PC-9 (cell line): ENCODE measurements at regions not wholly inside any gene's neighbourhood (a gene's known extent, or its start where the extent isn't known, plus 50 kb on each side); places are given as distances from the start of the nearest gene placed in this dataset.

Experiments
- BruUV-seq: library from RNA; stranded (reverse); fragments of 400-500 nt; replicated peaks from 2 replicates; lab custom pipeline; 2021; lab: Mats Ljungman, UMichigan
- CTCF ChIA-PET: fragments of 300-600 bp; sonication (Branson Sonifier 250); formaldehyde crosslinking; loops from one replicate; lab custom pipeline; 2022; ENCODE audit warnings: antibody characterized with exemption; lab: Charles Lee
- POLR2A ChIA-PET: fragments of 300-600 bp; sonication (Branson Sonifier 250); formaldehyde crosslinking; loops from one replicate; lab custom pipeline; 2022; ENCODE audit warnings: antibody characterized with exemption; ENCODE audit not compliant: unreplicated experiment; lab: Charles Lee
- DNase-seq, 2 experiments: peaks; one replicate each; pipeline versions ENCODE4 v3.0.0 to v3.0.0-alpha.2; 2015 to 2022; ENCODE audit warnings: mixed read lengths in 1 of 2
- H2AFZ ChIP-seq: fragments of 200-600 bp; sonication (generic); 2 replicates; pipeline ENCODE4 v1.8.1; 2017; ENCODE audit warnings: antibody characterized with exemption
- H3F3A ChIP-seq: fragments of 200-600 bp; sonication (generic); 2 replicates; pipeline ENCODE4 v1.8.1; 2017; ENCODE audit warnings: antibody characterized with exemption, mild to moderate bottlenecking, low read depth; ENCODE audit not compliant: insufficient read depth
- H3K27ac ChIP-seq: fragments of 200-600 bp; sonication (generic); 2 replicates; pipeline ENCODE4 v1.6.1; 2016; ENCODE audit warnings: mixed run types
- H3K27me3 ChIP-seq: fragments of 200-600 bp; sonication (generic); 2 replicates; pipeline ENCODE4 v1.6.1; 2016; ENCODE audit warnings: low read depth, mixed run types; ENCODE audit not compliant: insufficient read depth
- H3K36me3 ChIP-seq: fragments of 200-600 bp; sonication (generic); 2 replicates; pipeline ENCODE4 v1.6.1; 2016; ENCODE audit warnings: low read depth, mixed run types
- H3K4me1 ChIP-seq: fragments of 200-600 bp; sonication (generic); replicated peaks from 2 replicates; pipeline ENCODE4 v1.6.1; 2016; ENCODE audit warnings: mixed run types; ENCODE audit not compliant: insufficient read depth
- H3K4me2 ChIP-seq: fragments of 200-600 bp; sonication (generic); 2 replicates; pipeline ENCODE4 v1.6.1; 2017; ENCODE audit warnings: mixed run types
- H3K4me3 ChIP-seq: fragments of 200-600 bp; sonication (generic); 2 replicates; pipeline ENCODE4 v1.6.1; 2016; ENCODE audit warnings: mixed run types
- H3K79me2 ChIP-seq: fragments of 200-600 bp; sonication (generic); 2 replicates; pipeline ENCODE4 v1.6.1; 2017; ENCODE audit warnings: low read depth, mixed run types
- H3K9me2 ChIP-seq: fragments of 200-600 bp; sonication (generic); 2 replicates; pipeline ENCODE4 v1.8.1; 2017; ENCODE audit warnings: mild to moderate bottlenecking; ENCODE audit not compliant: insufficient read depth
- H3K9me3 ChIP-seq: fragments of 200-600 bp; sonication (generic); 2 replicates; pipeline ENCODE4 v1.8.1; 2016; ENCODE audit warnings: low read depth; ENCODE audit not compliant: insufficient read depth
- H4K20me1 ChIP-seq: fragments of 200-600 bp; sonication (generic); 2 replicates; pipeline ENCODE4 v1.8.1; 2017; ENCODE audit not compliant: insufficient read depth
- EZH2 ChIP-seq: fragments of 200-600 bp; sonication (generic); IDR thresholded peaks from 2 replicates; pipeline ENCODE4 v1.8.0; 2017; ENCODE audit warnings: antibody characterized with exemption, low read depth
- intact Hi-C: fragments of 100-400 bp; cut with micrococcal nuclease; formaldehyde crosslinking; loops from one replicate; pipeline ENCODE4 v1.10.0; 2022; ENCODE audit not compliant: unreplicated experiment
- TF ChIP-seq, protein P1 (sequence below): fragments of 200-600 bp; sonication (generic); conservative IDR thresholded peaks from 2 replicates; pipeline ENCODE4 v1.6.1; 2017; ENCODE audit warnings: mixed run types, antibody characterized with exemption, mild to moderate bottlenecking, moderate library complexity

DNA sequence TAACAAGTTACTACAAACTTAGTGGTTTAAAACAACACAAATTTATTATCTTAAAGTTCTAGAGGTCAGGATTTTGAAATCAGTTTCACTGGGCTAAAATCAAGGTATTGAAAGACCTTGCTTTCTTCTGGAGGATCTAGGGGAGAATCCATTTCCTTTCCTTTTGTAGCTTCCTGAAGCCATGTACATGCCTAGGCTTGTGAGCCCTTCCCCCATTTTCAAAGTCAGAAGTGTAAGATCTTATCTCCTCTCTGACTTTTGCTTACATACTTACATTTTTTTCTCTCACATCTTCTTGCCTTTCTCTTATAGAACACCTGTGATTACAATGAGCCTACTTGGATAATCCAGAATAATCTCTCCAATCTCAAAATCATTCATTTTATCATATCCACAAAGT lies 78.7 kb upstream of the MBOAT2 start:
- no peaks in the 10 kb centered on the region for H4K20me1 ChIP-seq
- H3K9me3 ChIP-seq = no peaks in the 10 kb centered on the region
- H3K4me2 ChIP-seq = no peak overlapping the region
- no peaks in the 10 kb centered on the region for H3K36me3 ChIP-seq
- H3K27ac ChIP-seq = no peak overlapping the region
- no peaks in the 10 kb centered on the region for H3K9me2 ChIP-seq
- DNase-seq = no peak
- H2AFZ ChIP-seq = no peak overlapping the region
- ChIA-PET POLR2A (no interaction called here), CTCF (no interaction called here)
- no peaks in the 10 kb centered on the region for H3K27me3 ChIP-seq
- no peaks in the 10 kb centered on the region; the same call in 1 of the 2 replicates for H3F3A ChIP-seq
- no peak for TF ChIP-seq EZH2
- TF ChIP-seq, protein P1, sequence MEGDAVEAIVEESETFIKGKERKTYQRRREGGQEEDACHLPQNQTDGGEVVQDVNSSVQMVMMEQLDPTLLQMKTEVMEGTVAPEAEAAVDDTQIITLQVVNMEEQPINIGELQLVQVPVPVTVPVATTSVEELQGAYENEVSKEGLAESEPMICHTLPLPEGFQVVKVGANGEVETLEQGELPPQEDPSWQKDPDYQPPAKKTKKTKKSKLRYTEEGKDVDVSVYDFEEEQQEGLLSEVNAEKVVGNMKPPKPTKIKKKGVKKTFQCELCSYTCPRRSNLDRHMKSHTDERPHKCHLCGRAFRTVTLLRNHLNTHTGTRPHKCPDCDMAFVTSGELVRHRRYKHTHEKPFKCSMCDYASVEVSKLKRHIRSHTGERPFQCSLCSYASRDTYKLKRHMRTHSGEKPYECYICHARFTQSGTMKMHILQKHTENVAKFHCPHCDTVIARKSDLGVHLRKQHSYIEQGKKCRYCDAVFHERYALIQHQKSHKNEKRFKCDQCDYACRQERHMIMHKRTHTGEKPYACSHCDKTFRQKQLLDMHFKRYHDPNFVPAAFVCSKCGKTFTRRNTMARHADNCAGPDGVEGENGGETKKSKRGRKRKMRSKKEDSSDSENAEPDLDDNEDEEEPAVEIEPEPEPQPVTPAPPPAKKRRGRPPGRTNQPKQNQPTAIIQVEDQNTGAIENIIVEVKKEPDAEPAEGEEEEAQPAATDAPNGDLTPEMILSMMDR = no peak
- peaks cover 13% of the 10 kb centered on the region for H3K4me1 ChIP-seq
- no peaks in the 10 kb centered on the region for H3K79me2 ChIP-seq
- intact Hi-C loops = no loop called here
- no peak overlapping the region for H3K4me3 ChIP-seq
- BruUV-seq = no TSS peak

- CTCF ChIA-PET = no interaction called here
- Histone ChIP-seq H4K20me1 (no peaks in the 10 kb centered on the region), H2AFZ (no peak overlapping the region), H3K27ac (no peak overlapping the region), H3K27me3 (no peaks in the 10 kb centered on the region), H3K79me2 (no peaks in the 10 kb centered on the region), H3K36me3 (no peaks in the 10 kb centered on the region), H3K9me3 (no peaks in the 10 kb centered on the region), H3K4me3 (no peak overlapping the region), H3K4me2 (no peak overlapping the region), H3F3A (no peaks in the 10 kb centered on the region), H3K4me1 (peaks cover 9% of the 10 kb centered on the region), H3K9me2 (no peaks in the 10 kb centered on the region)
- no peak for TF ChIP-seq EZH2
- TF ChIP-seq, protein P1 = no peak
- intact Hi-C loops = no loop called here
- BruUV-seq = no TSS peak
- DNase-seq = no peak
- POLR2A ChIA-PET = no interaction called here
Measured at GRCh38 chr2:9081750-9082149, 78.3 kb upstream of the MBOAT2 start.

DNA sequence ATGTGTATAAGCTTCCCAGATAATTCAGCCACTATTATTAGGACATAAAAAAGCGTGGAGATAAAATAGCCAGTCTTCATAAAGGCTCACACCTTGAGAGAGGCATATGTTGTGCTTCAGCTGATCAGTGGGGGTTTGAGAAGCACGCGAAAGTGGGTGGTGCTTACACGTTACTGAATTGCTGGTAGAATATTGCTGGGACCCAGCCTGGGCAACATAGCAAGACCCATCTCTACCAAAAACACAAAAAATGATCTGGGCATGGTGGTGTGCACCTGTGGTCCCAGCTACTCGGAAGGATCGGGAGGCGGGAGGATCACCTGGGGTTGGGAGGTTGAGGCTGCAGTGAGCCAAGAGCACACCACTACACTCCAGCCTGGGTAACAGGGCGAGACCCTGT lies 74.9 kb upstream of the MBOAT2 start:
- H3F3A ChIP-seq = no peaks in the 10 kb centered on the region
- H3K4me1 ChIP-seq = no peaks in the 10 kb centered on the region
- intact Hi-C loops = no loop called here
- H3K9me2 ChIP-seq = no peaks in the 10 kb centered on the region
- no peak overlapping the region for H3K4me3 ChIP-seq
- H4K20me1 ChIP-seq = no peaks in the 10 kb centered on the region
- DNase-seq = no peak
- no peak for TF ChIP-seq EZH2
- TF ChIP-seq, protein P1 = no peak
- H3K4me2 ChIP-seq = no peak overlapping the region
- no peaks in the 10 kb centered on the region for H3K79me2 ChIP-seq
- CTCF ChIA-PET = no interaction called here
- no peaks in the 10 kb centered on the region for H3K36me3 ChIP-seq
- BruUV-seq = no TSS peak
- no peaks in the 10 kb centered on the region for H3K27me3 ChIP-seq
- H3K9me3 ChIP-seq = no peaks in the 10 kb centered on the region
- H3K27ac ChIP-seq = no peak overlapping the region
- POLR2A ChIA-PET = no interaction called here
- H2AFZ ChIP-seq = no peak overlapping the region
